ENCODE measurements at regions not wholly inside any gene's neighbourhood (a gene's known extent, or its start where the extent isn't known, plus 50 kb on each side); places are given as distances from the start of the nearest gene placed in this dataset.

- no CpG with 5 or more reads among the region's 1 CpG for WGBS, 2 experiments (ENCODE audit: extremely low coverage in 2 of 2, insufficient read length in 1 of 2)
- TF ChIP-seq NFE2L2 (IDR thresholded peaks at IDR 0.05; ENCODE audit: low read depth, low read length) (no peak), POLR2A (IDR thresholded peaks at IDR 0.05; ENCODE audit: low read depth, low read length) (no peak), CHD1 (IDR thresholded peaks at IDR 0.05; ENCODE audit: low read depth, low read length) (no peak), MAZ (IDR thresholded peaks at IDR 0.05; ENCODE audit: borderline replicate concordance, low read depth, low read length) (no peak), RCOR1 (IDR thresholded peaks at IDR 0.05; ENCODE audit: insufficient replicate concordance, low read length) (no peak), ELK1 (IDR thresholded peaks at IDR 0.05; ENCODE audit: borderline replicate concordance, low read depth, low read length) (no peak), MAFK (IDR thresholded peaks at IDR 0.05; ENCODE audit: low read depth, low read length) (no peak), SMC3 (IDR thresholded peaks at IDR 0.05; ENCODE audit: low read depth, low read length) (no peak), USF2 (IDR thresholded peaks at IDR 0.05; ENCODE audit: low read depth, low read length) (no peak), FOS (IDR thresholded peaks at IDR 0.05; ENCODE audit: low read depth, low read length) (no peak), MXI1 (IDR thresholded peaks at IDR 0.05; ENCODE audit: borderline replicate concordance, low read depth, low read length) (no peak), RAD21 (IDR thresholded peaks at IDR 0.05; ENCODE audit: low read length) (no peak), BHLHE40 (IDR thresholded peaks at IDR 0.05; ENCODE audit: low read depth, low read length) (no peak)
- Histone ChIP-seq H3K4ac (ENCODE audit: low read depth, low read length) (no peak overlapping the region), H4K20me1 (ENCODE audit: insufficient read depth, low read length) (no peaks in the 10 kb centered on the region), H3K9me3 (ENCODE audit: control insufficient read depth, insufficient read depth, low read length) (peaks cover 14% of the 10 kb centered on the region), H3K4me2 (ENCODE audit: low read depth, low read length) (no peak overlapping the region), H3K9ac (ENCODE audit: low read depth, low read length) (no peak overlapping the region), H2AK5ac (ENCODE audit: low read depth, low read length) (no peak overlapping the region), H4K91ac (ENCODE audit: insufficient read depth, low read depth, low read length) (no peak overlapping the region), H2BK15ac (ENCODE audit: low read depth, low read length) (no peak overlapping the region), H2BK5ac (ENCODE audit: low read depth, low read length, poor library complexity, severe bottlenecking) (no peak overlapping the region), H3K4me1 (ENCODE audit: control insufficient read depth, insufficient read depth, low read length) (no peaks in the 10 kb centered on the region), H3K36me3 (ENCODE audit: control insufficient read depth, insufficient read depth, low read length) (no peaks in the 10 kb centered on the region), H2AK9ac (replicated peaks; ENCODE audit: low read depth, low read length, poor library complexity) (no peak overlapping the region), H2BK20ac (ENCODE audit: low read depth, low read length) (no peak overlapping the region), H3K79me1 (ENCODE audit: low read depth in 1 of 2, low read length in 2 of 2) (no peaks in the 10 kb centered on the region), H3K9me1 (ENCODE audit: insufficient read depth, low read length) (no peaks in the 10 kb centered on the region), H3K4me3 (ENCODE audit: insufficient read depth, low read depth, low read length) (no peak overlapping the region), H4K8ac (ENCODE audit: low read depth in 2 of 2, low read length in 2 of 2) (no peak overlapping the region), H2BK120ac (ENCODE audit: low read depth, low read length) (no peak overlapping the region), H4K5ac (ENCODE audit: low read depth, low read length) (no peak overlapping the region), H2AFZ (replicated peaks; ENCODE audit: low read length, poor library complexity) (no peak overlapping the region), H3K27ac (ENCODE audit: insufficient read depth, low read length) (no peak overlapping the region), H3K18ac (ENCODE audit: low read depth, low read length) (no peak overlapping the region), H3K56ac (ENCODE audit: extremely low read depth, insufficient read depth, low read length) (no peak overlapping the region), H3K14ac (replicated peaks; ENCODE audit: low read depth, low read length) (no peak overlapping the region), H3K23ac (ENCODE audit: low read depth, low read length) (no peak overlapping the region), H3K27me3 (ENCODE audit: control insufficient read depth, insufficient read depth, low read length) (no peaks in the 10 kb centered on the region)
- POLR2A ChIA-PET (ENCODE audit: unreplicated experiment) = no interaction called here
- DNase-seq (no peak), ATAC-seq (ENCODE audit: low read depth) (no peak)
- no TSS peak for BruUV-seq (replicated peaks)
- dilution Hi-C loops (cut with HindIII; ENCODE audit: low sequenced_read_pairs, unreplicated experiment) (no loop called here), intact Hi-C loops (cut with micrococcal nuclease) (no loop called here), in situ Hi-C loops (cut with MboI; ENCODE audit: low sequenced_read_pairs) (no loop called here)
- CTCF ChIA-PET = no interaction called here
Observed at GRCh38 chr4:116244771-116245170, 840.6 kb downstream of the TRAM1L1 start.

Measured in IMR-90 (cell line).